GM12878 (cell line): ENCODE measurements at regions not wholly inside any gene's neighbourhood (a gene's known extent, or its start where the extent isn't known, plus 50 kb on each side); places are given as distances from the start of the nearest gene placed in this dataset.

Experiments used
- ATAC-seq: fragments of 200-7000 bp; cut with Tn5 transposase; 3 replicates; pipeline ENCODE4 v1.9.1; 2020; ENCODE audit warnings: mild to moderate bottlenecking, moderate library complexity
- BruUV-seq: library from RNA; stranded (reverse); fragments of 400-500 nt; replicated peaks from 2 replicates; lab custom pipeline; 2021; lab: Mats Ljungman, UMichigan
- CTCF ChIA-PET: fragments of 300-600 bp; sonication (Branson Sonifier 250); formaldehyde crosslinking; extraction: SDS; loops from one replicate; lab custom pipeline; 2021; ENCODE audit warnings: inconsistent platforms; lab: Yijun Ruan, JAX
- POLR2A ChIA-PET: fragments of 350-600 bp; formaldehyde crosslinking; extraction: SDS; loops from one replicate; lab custom pipeline; 2021; ENCODE audit warnings: inconsistent platforms; lab: Charles Lee
- RAD21 ChIA-PET: fragments of 300-600 bp; sonication (Branson Sonifier 250); formaldehyde crosslinking; loops from one replicate; lab custom pipeline; 2023; ENCODE audit warnings: antibody characterized with exemption; ENCODE audit not compliant: unreplicated experiment; lab: Charles Lee
- SMC1A ChIA-PET: fragments of 300-600 bp; sonication (Branson Sonifier 250); formaldehyde crosslinking; loops from one replicate; lab custom pipeline; 2023; ENCODE audit not compliant: unreplicated experiment, uncharacterized antibody; lab: Charles Lee
- DNase-seq: peaks from one replicate; pipeline ENCODE4 v3.0.0-alpha.2; 2011; ENCODE audit warnings: low read depth, low spot score
- FAIRE-seq: peaks from 3 replicates; lab custom pipeline; 2011; peaks lifted over from hg19 to GRCh38; lab: Jason Lieb, UNC
- H2AFZ ChIP-seq: 2 replicates; pipeline ENCODE4 v1.6.0; 2011; ENCODE audit warnings: low read depth, low read length, control low read depth; ENCODE audit not compliant: control insufficient read depth
- H3K27ac ChIP-seq: 2 replicates; pipeline ENCODE4 v1.5.1; 2011; ENCODE audit warnings: control low read depth; ENCODE audit not compliant: control insufficient read depth, insufficient read depth
- H3K27me3 ChIP-seq, 2 experiments: replicated peaks in 1 of 2; 2 replicates each; pipeline versions ENCODE4 v1.6.0 to v1.6.1; 2011; ENCODE audit warnings: low read length in 1 of 2; ENCODE audit not compliant: control insufficient read depth in 2 of 2, insufficient read depth in 2 of 2
- H3K36me3 ChIP-seq, 2 experiments: 2 replicates each; pipeline ENCODE4 v1.5.1; 2011; ENCODE audit warnings: low read length in 1 of 2; ENCODE audit not compliant: control insufficient read depth in 2 of 2, insufficient read depth in 2 of 2
- H3K4me1 ChIP-seq: 2 replicates; pipeline ENCODE4 v1.6.1; 2011; ENCODE audit warnings: mild to moderate bottlenecking, low read length, moderate library complexity, mixed read lengths; ENCODE audit not compliant: control insufficient read depth, insufficient read depth
- H3K4me2 ChIP-seq: 2 replicates; pipeline ENCODE4 v1.6.0; 2011; ENCODE audit warnings: control low read depth; ENCODE audit not compliant: control insufficient read depth, insufficient read depth
- H3K4me3 ChIP-seq: fragments of 200-600 bp; sonication (generic); 2 replicates; pipeline ENCODE4 v1.5.1; 2016
- H3K79me2 ChIP-seq: 2 replicates; pipeline ENCODE4 v1.6.0; 2011; ENCODE audit warnings: low read length; ENCODE audit not compliant: control insufficient read depth, insufficient read depth
- H3K9ac ChIP-seq: 2 replicates; pipeline ENCODE4 v1.8.0; 2011; ENCODE audit warnings: low read length, control low read depth, mixed read lengths; ENCODE audit not compliant: control insufficient read depth, insufficient read depth
- H3K9me3 ChIP-seq: replicated peaks from 3 replicates; pipeline ENCODE4 v1.5.1; 2011; ENCODE audit warnings: mild to moderate bottlenecking, low read length; ENCODE audit not compliant: control insufficient read depth, insufficient read depth
- H4K20me1 ChIP-seq: 2 replicates; pipeline ENCODE4 v1.6.0; 2011; ENCODE audit not compliant: control insufficient read depth, insufficient read depth
- KLF5 ChIP-seq: fragments of 450-650 bp; IDR thresholded peaks from 2 replicates; pipeline ENCODE4 v1.6.1; 2014; ENCODE audit warnings: mild to moderate bottlenecking; ENCODE audit not compliant: partially characterized antibody
- MEF2B ChIP-seq: fragments of 450-650 bp; IDR thresholded peaks from 2 replicates; pipeline ENCODE4 v1.6.1; 2018; ENCODE audit warnings: mild to moderate bottlenecking, moderate library complexity; ENCODE audit not compliant: partially characterized antibody, poor library complexity, severe bottlenecking
- PKNOX1 ChIP-seq: fragments of 450-650 bp; IDR thresholded peaks from 2 replicates; pipeline ENCODE4 v1.6.1; 2016; ENCODE audit warnings: mild to moderate bottlenecking
- POLR2AphosphoS2 ChIP-seq: IDR thresholded peaks from 2 replicates; pipeline ENCODE4 v1.6.1; 2011; ENCODE audit warnings: low read depth, mild to moderate bottlenecking, low read length, improper control_type of control experiment, moderate library complexity
- POLR2AphosphoS5 ChIP-seq: IDR thresholded peaks from 2 replicates; pipeline ENCODE4 v1.6.1; 2011; ENCODE audit warnings: mild to moderate bottlenecking, low read length, inconsistent platforms
- SMC3 ChIP-seq: IDR thresholded peaks from 2 replicates; pipeline ENCODE4 v1.6.1; 2011; ENCODE audit warnings: low read length, improper control_type of control experiment, borderline replicate concordance
- SP1 ChIP-seq: IDR thresholded peaks from one replicate; pipeline ENCODE4 v1.6.1; 2011; ENCODE audit warnings: low read depth, low read length
- SRF ChIP-seq, 2 experiments: IDR thresholded peaks; 2 replicates each; pipeline ENCODE4 v1.6.1; 2011; ENCODE audit warnings: low read depth in 2 of 2, low read length in 2 of 2, mild to moderate bottlenecking in 1 of 2, moderate library complexity in 1 of 2
- SUZ12 ChIP-seq: fragments of 200-600 bp; sonication (generic); IDR thresholded peaks from one replicate; pipeline ENCODE4 v1.6.1; 2018; ENCODE audit warnings: antibody characterized with exemption, mild to moderate bottlenecking; ENCODE audit not compliant: unreplicated experiment
- TBL1XR1 ChIP-seq: IDR thresholded peaks from 2 replicates; pipeline ENCODE4 v1.6.1; 2012; ENCODE audit warnings: low read depth, low read length, improper control_type of control experiment
- TCF3 ChIP-seq: IDR thresholded peaks from 2 replicates; pipeline ENCODE4 v1.6.1; 2012; ENCODE audit warnings: low read depth, mild to moderate bottlenecking, low read length, borderline replicate concordance; ENCODE audit not compliant: insufficient read depth
- ZZZ3 ChIP-seq: IDR thresholded peaks from 2 replicates; pipeline ENCODE4 v1.6.1; 2011; ENCODE audit warnings: low read depth; ENCODE audit not compliant: control insufficient read depth, insufficient read length
- WGBS: methylation state at CpG from one replicate; pipeline ENCODE4 v1.1.6; 2016; ENCODE audit warnings: low lambda C conversion rate; ENCODE audit not compliant: insufficient replicate concordance, insufficient coverage; ENCODE audit errors: missing lambda C conversion rate; 5-methylcytosine and 5-hydroxymethylcytosine counted together
- in situ Hi-C: fragments of 300-500 bp; cut with MboI; formaldehyde crosslinking; loops from 9 replicates; pipeline ENCODE4 v1.14.3; 2018; ENCODE audit warnings: mixed read lengths
- intact Hi-C: fragments of 100-400 bp; cut with micrococcal nuclease; formaldehyde crosslinking; loops from one replicate; pipeline ENCODE4 v1.14.2; 2022; ENCODE audit not compliant: unreplicated experiment
- TF ChIP-seq, protein P1 (sequence below): IDR thresholded peaks from 2 replicates; pipeline ENCODE4 v1.6.1; 2011; ENCODE audit warnings: low read depth, mild to moderate bottlenecking, low read length, moderate library complexity, borderline replicate concordance; ENCODE audit errors: extremely low read depth
- TF ChIP-seq, protein P2 (sequence below): fragments of 450-650 bp; IDR thresholded peaks from 2 replicates; pipeline ENCODE4 v1.6.1; 2017; ENCODE audit warnings: low read depth, mild to moderate bottlenecking, moderate library complexity

DNA sequence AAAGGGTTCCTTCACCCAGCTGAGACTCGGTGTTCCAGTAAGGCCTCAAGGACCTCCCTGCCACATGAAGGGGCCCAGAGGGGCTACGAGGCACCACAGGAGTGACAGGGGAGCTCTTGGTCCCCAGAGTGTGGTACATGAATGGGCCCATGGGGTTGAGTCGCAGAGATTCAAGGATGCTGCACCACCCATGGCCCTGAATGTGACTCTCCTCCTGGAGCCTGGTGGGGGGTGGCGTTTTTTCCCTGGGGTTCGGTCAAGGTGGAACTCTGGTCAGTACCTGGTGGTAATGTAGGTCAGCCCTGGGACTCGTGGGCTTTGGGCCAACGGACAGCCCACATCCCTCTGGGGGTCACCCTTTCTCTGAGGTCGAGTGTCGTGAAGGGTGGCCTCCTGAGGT lies 204.0 kb downstream of the UBE3A start:
- DNase-seq: no peak
- ATAC-seq: no peak
- Histone ChIP-seq H3K27me3 (no peaks in the 10 kb centered on the region), H3K4me3 (no peak overlapping the region), H3K4me2 (no peak overlapping the region), H3K36me3 (no peaks in the 10 kb centered on the region), H2AFZ (no peak overlapping the region), H3K27ac (no peak overlapping the region), H3K9me3 (no peaks in the 10 kb centered on the region; the same call in 2 of the 3 replicates), H4K20me1 (no peaks in the 10 kb centered on the region), H3K4me1 (no peaks in the 10 kb centered on the region), H3K79me2 (no peaks in the 10 kb centered on the region), H3K9ac (no peak overlapping the region)
- TF ChIP-seq PKNOX1 (no peak), SP1 (no peak), SUZ12 (no peak), SRF (IDR thresholded peaks at IDR 0.05; ENCODE audit: low read depth in 2 of 2, low read length in 2 of 2) (no peak), SMC3 (no peak), POLR2AphosphoS2 (no peak), POLR2AphosphoS5 (no peak), TCF3 (no peak), MEF2B (no peak), ZZZ3 (no peak), KLF5 (no peak), TBL1XR1 (no peak)
- TF ChIP-seq, protein P1, sequence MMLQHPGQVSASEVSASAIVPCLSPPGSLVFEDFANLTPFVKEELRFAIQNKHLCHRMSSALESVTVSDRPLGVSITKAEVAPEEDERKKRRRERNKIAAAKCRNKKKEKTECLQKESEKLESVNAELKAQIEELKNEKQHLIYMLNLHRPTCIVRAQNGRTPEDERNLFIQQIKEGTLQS: no peak
- TF ChIP-seq, protein P2, sequence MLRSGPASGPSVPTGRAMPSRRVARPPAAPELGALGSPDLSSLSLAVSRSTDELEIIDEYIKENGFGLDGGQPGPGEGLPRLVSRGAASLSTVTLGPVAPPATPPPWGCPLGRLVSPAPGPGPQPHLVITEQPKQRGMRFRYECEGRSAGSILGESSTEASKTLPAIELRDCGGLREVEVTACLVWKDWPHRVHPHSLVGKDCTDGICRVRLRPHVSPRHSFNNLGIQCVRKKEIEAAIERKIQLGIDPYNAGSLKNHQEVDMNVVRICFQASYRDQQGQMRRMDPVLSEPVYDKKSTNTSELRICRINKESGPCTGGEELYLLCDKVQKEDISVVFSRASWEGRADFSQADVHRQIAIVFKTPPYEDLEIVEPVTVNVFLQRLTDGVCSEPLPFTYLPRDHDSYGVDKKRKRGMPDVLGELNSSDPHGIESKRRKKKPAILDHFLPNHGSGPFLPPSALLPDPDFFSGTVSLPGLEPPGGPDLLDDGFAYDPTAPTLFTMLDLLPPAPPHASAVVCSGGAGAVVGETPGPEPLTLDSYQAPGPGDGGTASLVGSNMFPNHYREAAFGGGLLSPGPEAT: no peak
- WGBS: 16% methylated on average over 9 of the region's 9 CpGs
- ChIA-PET CTCF (no interaction called here), POLR2A (no interaction called here), SMC1A (no interaction called here), RAD21 (no interaction called here)
- FAIRE-seq: no peak
- in situ Hi-C loops (no loop called here), intact Hi-C loops (no loop called here)
- no TSS peak for BruUV-seq
